Activated CD4-positive, CD25-positive, alpha-beta regulatory T cell treated with anti-CD3 and anti-CD28 coated beads, Interleukin-2, amount 50 U/mL, for 24 hours (primary cell): ENCODE measurements at regions not wholly inside any gene's neighbourhood (a gene's known extent, or its start where the extent isn't known, plus 50 kb on each side); places are given as distances from the start of the nearest gene placed in this dataset.

ENCODE experiments used
- ATAC-seq, 2 donors: fragments of 150-1000 bp; cut with Tn5 transposase; one replicate each; pipeline ENCODE4 v1.10.0; 2021; ENCODE audit warnings: mild to moderate bottlenecking in 1 of 2, moderate library complexity in 1 of 2

DNA sequence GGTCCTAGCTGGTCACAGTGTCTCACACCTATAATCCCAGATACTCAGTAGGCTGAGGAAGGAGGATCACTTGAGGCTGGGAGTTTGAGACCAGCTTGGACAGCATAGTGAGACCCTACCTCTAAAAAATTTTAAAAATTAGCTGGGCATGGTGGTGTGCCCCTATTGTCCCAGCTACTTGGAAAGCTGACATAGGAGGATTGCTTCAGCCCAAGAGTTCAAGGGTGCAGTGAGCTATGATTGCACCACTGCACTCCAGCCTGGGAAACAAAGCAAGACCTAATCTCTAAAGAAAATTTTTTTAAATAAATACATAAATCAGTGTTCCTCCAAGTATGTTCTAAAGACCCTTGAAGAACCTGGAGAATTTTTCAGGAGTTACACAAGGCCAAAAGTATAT is 50.6 kb upstream of the GNAO1 start:
- ATAC-seq = no peak

DNA sequence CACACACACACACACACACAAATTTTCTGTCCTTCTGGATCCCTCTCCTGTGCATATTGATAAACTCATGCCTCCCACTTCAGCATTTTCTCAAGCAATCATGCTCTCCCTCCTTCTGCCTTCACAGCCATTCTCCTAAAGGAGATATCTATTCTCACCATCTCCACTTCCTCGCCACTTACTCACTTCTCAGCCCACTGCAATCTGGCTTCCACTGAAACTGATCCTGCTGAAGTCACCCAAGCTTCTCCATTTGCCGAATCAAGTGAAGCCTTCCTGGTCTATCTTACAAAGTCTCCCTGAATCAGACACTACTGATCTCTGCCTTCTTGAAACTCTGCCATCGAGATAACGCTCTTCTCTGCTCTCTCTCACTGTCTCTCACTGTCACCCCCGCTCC is 54.0 kb upstream of the GNAO1 start:
- ATAC-seq = no peak

DNA sequence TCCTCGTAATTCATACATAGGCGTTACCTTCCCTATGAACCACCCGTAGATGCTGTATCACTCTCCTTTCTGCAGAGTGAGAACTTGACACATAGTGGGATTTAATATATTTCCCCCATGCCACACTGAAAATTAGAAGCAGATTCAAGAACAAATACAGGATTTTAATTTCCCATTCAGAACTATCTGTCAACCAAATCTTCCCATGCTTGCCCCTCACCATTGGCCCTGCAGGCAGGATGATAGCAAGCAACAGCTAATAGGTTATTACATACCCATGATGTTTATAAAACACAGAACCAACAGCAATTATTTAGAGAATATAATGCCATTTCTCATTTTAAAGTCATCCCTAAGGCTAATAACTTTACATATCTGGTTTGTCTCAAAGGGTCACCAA is 55.0 kb upstream of the GNAO1 start:
- ATAC-seq = no peak

DNA sequence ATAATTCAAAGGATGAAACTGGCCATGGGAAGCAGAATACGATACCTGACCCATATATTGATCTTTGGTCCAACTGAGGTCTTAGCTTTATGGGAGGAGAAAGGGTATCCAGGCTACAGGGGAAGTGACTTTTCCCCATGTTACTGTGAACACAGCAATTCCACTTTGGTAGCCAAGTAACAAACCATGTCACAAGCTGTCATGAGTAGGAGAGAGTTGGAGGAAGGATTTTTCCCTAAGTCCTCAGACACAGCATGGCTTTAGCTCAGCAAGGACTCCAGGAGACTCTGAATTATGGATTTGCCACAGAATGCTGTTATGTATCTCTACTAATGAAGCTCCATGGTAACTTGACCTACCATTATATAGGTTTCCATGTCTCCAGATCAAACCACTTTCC is 56.5 kb upstream of the GNAO1 start:
- no peak for ATAC-seq

DNA sequence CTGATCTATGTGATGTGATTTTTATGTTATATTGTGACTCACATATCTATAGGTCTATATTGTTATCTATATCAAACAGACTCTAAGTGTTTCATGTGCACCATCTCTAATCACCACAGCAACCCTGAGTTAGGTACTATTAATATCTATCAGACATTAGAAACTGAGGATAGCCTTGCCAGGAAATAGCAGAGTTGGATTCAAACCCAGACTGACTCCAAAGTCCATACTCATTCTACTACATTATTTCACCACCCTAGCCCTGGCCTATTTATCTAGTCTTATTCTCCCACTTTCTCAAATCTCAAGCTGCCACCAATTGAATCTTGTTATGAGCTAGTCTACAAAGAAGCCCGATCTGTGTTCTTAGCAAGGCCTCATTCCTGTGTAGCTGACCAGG is 65.4 kb upstream of the GNAO1 start:
- no peak for ATAC-seq

DNA sequence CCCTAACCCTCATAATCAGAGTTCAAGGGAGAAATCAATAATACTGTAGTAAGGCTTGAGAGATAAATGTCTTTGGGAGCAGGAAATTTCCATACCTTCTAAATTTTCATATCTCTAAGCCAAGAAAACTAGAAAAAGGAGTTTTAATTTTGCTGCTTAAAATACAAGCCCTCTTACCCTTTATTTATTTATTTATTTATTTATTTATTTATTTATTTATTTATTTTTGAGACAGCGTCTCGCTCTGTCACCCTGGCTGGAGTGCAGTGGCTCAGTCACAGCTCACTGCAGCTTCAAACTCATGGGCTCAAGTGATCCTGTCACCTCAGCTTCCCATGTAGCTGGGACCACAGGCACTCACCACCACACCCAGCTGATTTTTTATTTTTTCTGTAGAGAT is 69.0 kb upstream of the GNAO1 start:
- no peak for ATAC-seq

DNA sequence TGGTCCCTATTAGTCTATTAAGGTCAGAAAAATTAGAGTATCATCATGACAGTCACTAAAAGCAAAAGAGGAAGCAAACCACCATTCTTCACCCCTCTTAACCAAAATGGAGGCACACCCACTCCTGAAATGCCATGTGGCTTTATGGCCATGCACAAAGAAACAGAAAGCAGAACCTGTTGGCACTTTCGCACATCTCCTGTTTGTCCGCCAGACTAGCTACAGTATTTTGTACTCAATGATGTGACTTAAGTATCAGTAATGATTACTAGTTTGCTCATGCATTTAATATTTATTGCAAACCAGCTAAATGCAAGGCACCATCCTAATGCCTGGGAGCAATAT is 70.2 kb upstream of the GNAO1 start:
- ATAC-seq = no peak

DNA sequence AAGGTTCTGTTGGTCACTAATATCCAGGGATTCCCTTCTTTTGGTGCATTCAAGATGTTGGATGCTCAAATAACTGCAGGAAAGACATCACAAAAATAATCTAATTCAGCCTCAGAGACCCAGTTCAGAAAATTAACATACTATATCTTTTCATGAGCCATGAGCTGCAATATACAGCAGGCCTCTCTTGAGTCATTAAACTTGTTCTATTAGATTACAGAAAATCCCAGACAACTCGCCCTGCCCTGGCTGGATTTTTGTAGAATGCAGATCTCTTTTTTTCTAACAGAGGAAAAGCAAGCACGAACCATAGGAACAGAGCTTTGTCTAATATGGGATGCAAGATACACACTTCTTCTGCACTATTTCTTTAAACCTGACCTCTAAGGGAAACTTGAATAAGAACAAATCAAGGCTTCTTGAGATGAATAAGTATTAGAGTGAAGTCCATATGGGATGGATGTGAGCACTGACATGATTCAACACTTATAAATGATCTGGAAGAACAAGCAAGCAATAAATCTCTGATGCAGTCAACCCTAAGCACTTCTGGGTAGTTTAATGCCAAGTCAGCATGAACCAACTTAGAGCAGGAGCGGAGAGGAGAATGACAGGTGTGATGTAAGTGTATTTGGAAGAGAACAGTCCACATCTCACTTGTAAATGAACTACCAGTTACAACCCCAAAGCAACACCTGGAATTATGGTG is 70.7 kb upstream of the GNAO1 start:
- ATAC-seq = no peak

DNA sequence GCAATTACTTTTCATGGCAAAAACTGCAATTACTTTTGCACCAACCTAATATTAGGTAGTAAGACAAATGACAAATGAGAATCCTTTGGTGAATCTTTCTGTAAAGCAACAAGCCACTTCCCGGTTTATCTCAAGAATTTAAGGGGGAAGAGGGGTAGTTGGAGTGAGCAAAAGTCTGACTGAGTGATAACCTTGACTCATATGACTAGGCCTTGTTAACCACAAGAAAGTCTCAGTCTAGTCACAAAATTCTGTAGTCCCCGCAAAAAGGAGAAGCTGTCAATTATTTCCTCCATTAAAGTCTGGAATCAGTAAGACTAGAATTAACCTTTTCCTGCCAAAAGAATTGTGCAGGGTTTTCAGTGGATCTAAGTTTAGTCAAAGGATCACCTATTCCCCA is 72.2 kb upstream of the GNAO1 start:
- peak in 1 of 2 donors; percentile 27 for ATAC-seq

DNA sequence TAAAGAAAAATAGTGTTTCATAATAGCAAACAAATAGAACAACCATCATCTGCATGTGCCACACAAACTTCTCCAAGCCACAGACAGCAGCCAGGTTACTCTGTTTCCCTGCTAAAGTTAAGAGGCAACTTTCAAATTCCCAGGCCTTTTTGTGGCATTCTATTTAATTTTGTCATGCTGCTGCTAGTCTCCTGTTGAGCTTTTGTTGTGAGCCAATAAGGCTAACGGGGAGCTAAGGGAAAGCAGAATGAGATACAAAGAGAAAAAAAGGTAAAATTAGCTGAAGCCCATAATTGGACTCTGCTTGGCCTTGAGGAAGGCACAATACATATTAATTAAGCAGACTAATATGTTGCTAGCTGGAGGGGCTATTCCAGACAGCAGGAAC is 74.7 kb upstream of the GNAO1 start:
- ATAC-seq = no peak

DNA sequence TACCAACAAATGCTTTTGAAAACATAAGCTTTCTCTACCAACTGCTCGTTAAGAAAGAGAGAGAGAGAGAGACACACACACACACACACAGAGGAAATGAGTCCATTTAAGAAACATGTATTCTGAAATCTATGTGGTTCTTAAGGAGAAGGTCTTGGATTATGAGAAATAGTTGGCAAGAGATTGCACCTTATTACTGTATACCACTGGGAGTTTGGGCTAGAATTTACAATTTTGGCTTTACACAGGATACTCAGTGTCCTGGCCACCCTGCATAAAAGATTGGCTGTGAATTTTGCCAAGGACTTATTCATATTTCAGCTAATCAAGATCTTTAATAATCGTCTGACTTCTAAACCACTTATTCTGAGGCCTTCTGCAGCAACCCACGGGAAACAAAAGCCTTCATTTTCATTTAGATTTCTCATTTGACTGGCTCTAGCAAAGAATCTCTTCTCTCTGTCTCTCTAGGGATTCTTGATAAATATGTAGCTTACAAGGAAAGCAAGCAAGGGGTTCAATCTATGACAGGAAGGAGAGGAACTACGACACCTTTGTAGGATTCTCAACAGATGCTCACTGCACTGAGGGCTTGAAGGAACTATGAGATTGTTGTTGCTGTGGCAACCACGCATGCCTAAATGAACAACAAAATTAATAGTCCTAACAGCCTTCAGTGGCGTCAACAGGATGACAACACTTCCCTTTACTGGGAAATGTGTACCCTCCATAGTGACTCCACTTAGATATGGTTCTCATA is 75.3 kb upstream of the GNAO1 start:
- no peak for ATAC-seq

DNA sequence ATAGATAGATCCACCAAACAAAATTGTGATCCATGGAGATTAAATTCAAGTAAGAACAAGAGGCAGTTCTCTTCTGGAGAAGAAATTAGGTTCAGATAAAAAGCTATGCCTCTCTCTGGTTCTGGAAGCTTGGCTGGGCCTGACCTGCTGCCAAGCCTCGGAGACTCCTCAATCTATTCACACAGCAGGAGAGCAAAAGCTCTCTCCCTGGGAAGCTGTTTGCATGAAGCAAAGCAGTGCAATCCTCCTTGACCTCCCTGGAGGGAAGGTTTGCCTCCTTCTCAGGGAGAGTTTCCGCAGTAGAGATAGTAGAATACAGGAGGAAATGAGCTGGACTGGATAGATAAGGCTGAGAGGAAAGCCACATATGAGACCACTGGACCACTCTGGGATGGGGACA is 78.1 kb upstream of the GNAO1 start:
- no peak for ATAC-seq

DNA sequence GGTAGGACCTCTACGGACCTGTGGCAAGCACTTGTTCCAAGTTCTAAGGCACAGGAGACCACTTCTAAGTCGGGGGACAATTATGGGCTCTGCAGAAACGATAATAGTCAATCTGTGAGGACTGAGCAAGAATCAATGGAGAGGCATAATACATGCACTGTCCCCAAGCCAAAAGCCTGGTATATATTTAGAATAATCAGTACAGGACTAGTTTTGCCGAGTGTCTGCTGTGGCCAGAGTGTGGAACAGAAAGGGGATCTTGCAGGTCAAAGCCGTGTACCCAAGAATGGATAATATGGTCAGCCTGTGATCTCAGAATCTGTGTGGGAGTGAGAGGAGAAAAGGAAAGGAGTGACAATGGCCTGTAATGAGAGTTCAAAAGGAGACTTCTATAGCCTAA is 80.2 kb upstream of the GNAO1 start:
- ATAC-seq = no peak

DNA sequence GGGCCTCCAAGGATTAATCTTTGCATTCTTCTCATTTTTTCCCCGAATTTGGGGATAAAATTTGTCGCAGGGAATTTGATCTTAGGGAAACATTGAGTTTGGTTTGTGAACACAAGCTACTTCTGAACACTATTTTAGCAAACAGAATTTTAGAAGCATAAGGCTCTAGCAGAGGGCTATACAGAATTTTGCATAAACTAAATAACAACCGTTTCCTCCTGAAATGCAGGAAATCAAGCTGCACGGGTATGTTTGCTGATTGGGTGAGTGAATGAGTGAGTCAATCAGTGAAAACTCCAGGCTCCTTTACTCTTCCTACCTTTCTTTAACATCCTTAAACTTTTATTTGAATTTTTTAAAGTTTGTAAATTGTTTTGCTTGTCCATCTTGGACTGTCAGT is 81.3 kb upstream of the GNAO1 start:
- no peak for ATAC-seq

DNA sequence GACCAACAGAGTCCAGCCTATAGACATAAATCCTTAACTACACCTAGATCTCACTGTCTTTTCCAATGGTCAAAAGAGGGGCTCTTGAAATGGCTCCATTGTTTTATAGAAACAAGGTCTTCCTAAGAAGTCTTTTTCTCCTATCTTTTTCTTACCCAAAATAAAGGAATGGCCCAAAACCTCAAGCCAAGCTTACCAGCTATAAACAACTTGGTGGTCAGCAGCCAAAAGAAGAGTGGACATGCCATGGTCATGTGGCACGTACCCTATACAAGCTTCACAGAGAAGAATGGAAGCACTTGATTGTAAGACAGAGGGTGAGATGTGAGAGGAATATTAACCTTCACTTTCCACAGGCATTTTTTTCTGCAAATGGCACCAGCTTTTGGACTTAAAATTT is 82.1 kb upstream of the GNAO1 start:
- no peak for ATAC-seq

DNA sequence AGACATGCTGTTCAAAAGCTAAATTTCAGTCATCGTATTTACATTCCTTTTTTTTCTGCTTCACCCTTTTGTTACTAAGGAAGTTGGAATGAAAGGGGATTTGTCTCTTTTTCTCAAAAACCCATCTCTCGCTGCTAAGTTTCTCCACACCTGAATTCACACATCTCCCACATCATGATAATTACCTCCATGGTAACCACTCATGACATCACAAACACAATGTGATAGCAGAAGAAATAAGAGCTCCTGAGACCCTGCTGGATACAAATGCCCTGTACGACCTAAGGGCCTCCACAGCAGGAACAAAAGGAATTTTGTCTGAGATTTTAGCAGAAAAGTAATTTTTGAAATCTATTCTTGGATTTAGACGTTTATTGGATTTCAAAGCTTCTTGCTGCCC is 82.6 kb upstream of the GNAO1 start:
- no peak for ATAC-seq

DNA sequence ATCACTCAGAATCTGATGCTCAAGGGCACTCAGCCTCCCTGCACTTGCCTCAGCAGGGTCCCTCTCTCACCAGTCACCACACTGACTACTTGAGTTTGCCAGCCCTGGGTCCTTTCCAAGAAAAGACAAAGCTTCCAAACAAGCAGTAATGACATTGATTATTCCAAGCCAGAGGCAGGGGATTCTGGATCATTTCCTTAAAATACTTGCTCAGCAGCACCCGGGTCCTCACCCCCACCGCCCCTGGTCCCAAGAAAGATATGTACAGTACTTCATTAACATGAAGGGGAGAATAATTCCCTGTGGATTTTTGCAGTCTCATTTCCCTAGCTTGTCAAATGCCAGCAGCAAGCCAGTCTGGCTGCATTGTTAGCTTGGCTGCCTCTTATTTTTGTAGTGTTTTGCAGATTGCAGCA is 83.2 kb upstream of the GNAO1 start:
- ATAC-seq = no peak

DNA sequence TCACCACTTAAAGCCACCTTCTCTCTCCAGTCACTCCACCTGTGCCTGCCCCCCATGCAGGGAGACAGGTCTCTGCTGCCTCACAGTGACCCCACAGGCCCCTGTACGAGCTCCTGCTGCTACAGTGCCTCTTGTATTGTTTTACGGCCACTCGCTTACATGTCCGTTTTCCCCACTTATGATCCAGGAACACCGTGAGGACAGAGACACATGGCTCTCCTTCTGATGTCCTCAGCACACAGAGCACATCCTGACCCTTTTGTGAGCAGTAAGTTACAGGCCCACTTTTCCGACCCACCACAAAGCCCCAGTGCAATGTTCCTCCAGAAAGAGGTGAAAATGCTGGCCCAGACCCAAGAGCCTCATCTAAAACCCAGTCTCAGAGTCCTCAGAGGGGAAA is 84.8 kb upstream of the GNAO1 start:
- ATAC-seq = no peak

DNA sequence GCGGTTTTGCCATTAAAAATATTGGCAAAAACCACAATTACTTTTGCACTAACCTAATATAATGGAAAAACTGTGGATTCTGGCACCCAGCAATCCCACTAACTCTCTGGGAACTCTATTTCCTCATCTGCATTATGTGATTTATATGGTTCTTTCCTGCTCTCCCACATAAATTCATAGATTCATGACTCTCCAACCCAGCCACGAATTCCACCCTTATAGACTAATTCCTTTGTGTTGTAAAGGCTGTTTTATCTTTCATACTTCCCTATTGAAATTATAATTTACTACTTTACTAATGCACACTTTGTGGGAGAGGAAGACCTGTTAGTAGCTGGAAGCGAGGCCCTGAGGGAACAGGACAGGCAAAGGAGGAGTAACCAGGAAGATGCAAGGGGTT is 88.4 kb upstream of the GNAO1 start:
- no peak for ATAC-seq

DNA sequence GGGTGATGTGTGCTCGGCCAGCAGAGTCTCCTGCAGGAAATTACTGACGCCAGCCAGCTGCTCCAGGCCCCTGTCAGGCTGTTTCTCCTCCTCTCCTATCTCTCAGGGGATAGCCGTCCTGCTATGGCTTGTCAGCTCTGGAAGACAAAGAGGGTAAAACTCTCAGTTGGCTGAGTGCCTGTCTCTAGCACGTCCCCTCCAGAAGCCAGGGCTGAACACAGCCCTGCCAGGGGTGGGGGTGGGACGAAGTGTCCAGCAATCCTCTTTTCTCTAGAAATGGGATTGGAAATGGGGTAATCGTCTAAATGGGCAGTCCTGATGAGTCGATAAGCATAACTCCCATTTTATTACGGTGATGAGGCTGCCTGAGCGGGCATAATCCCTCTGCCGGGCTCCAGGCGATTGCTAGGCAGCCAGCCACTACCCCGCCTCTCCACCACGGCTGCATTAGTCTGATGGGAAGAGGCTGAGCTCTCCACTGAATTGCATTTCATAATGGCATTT is 89.1 kb upstream of the GNAO1 start:
- no peak for ATAC-seq

DNA sequence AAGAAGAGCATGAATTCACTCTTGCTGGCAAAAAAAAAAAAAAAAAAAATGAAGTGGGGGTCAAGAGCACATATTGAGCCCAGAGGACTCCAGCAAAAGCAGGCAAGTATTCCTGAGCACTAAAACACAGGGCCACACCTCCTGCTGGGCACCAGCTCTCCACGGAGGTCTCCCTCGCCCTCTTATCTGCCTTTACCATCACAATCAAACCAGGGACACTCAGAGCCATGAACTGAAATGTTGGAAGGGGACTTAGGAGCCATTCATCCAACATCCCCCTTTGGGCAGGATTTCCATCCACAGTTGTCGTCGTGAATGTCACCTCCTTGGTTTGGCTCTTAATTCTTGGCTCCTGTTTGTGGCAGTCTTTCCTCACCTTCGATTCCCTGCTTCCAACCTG is 89.8 kb upstream of the GNAO1 start:
- ATAC-seq = no peak

DNA sequence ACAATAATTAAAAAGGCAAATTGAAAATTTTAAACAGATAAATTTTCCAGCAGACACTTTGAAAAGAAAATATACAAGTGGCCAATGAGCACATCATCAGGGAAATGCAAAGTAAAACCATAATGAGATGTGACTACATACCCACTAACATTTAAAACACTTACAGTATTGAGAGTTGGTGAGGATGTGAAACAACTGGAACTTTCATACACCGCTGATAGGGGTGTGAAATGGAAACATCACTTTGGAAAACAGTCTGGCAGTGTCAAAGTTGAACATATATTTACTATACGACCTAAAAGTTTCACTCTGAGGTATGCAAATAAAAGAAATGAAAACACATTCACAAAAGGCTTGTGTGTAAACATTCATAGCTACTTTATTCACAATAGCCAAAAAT is 94.0 kb upstream of the GNAO1 start:
- no peak for ATAC-seq

DNA sequence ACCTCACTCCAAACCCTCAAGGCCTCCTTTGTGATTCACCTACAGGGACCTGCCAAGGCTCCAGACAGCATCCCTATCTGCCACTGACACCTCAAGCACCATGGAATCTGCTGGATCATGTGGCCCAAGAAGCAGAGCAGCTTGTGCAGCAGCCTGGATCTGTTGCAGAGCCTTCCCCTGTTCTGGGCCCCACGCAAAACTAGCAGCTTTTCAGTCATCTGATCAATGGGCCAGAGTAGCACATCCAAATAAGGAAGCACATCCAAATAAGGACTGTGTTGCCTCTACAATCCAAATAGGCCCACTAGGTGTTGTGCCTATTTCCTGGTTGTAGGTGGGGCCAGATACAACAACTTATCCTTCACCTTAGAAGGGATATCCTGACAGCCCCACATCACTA is 97.1 kb upstream of the GNAO1 start:
- ATAC-seq = no peak

DNA sequence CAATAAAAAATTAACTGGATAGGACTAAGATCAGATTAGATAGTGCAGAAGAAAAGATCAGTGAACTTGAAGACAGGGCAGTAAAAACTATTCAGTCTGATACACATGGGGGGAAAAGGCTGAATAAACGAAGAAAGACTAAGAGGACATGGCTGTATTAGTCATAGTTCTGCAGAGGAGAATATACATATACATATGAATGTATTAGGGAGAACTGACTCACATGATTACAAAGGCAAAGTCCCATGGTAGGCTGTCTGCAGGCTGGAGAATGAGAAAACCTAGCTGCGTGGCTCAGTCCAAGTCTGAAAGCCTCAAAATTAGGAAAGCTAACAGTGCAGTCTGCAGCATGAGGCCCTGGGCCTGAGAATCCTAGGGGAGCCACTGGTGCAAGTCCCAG is 98.2 kb upstream of the GNAO1 start:
- no peak for ATAC-seq

DNA sequence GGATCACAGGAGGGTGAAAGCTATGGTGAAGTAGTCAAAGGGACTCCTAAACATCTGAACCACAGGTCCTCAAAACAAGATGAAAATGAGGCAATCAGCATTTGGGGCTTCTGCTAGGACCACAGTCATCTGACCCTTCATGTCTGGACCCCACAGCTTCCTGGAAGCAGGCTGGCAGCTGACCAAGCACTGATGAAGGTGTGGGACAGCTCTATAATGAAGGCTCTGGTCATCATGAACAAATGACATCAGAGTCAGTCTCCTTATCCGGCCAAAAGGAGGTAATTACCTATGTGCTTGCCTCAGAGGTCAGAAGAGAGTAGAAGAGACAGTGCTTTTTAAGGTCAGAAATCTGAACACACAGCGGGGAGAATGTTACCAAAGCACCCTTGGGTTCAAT is 101.2 kb upstream of the GNAO1 start:
- no peak for ATAC-seq
